HG03378 (cell line): ENCODE measurements at regions not wholly inside any gene's neighbourhood (a gene's known extent, or its start where the extent isn't known, plus 50 kb on each side); places are given as distances from the start of the nearest gene placed in this dataset.
A peak's percentile ranks its signal among the peaks of the same experiment; 100 is the strongest.

Experiments used
- ATAC-seq: cut with Tn5 transposase; IDR thresholded peaks from one replicate; pipeline ENCODE4 v1.9.1; 2021; ENCODE audit warnings: mild to moderate bottlenecking, moderate library complexity; ENCODE audit not compliant: unreplicated experiment

DNA sequence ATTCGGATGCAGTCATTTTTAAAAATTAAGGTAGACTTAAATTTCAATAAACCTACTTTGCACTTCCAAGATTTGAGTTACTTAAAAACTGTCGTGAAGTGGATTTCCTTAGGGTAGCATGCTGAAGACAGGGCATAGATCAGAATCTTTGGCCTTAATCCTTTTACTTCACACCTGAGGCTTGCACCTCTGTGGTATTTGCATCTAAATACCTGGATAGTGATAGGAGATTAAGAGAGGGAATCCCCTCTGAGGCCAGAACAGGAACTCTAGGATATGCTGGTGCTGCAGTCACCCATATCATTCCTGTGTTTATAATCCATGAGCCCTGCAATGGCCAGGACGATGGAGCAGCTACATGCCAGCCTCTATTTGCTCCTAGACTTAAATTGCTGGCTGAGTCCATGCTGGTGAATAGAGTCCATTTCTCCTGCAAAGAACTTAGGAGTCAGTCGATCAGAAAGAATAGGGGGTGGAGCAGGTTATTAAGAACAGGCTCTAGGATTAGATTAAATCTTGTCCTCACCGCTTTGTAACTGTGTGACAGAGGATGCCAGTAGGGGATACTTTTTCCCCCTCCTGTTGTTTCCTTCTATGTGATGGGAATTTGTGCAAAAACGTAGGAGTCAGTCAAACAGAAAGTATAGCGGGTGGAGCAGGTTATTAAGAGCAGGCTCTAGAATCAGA is 333.6 kb downstream of the DUSP10 start:
- ATAC-seq: no peak

DNA sequence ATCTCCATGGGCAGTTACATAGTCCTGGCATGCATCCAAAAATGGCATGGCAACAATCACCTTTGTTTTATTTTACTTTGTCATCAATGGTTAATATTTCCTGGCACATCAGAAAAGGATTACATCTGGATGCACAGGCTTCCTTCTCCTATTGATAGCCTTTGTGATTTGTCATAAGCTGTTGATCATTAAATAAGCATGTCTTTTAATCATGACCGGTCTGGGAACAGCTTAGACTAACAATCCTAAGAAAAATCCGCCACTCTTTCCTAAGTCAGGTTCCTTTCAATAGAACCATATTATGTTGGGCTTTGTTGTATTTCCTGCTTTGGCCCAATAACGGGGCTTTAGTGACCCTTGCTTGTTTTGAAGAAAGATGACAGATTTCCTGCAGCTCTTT is 330.6 kb downstream of the DUSP10 start:
- no peak for ATAC-seq

GRCh38 chr1:221414772-221415539 is 326.9 kb downstream of the DUSP10 start:
- no peak for ATAC-seq

- ATAC-seq: no peak
These were observed 326.2 kb downstream of the DUSP10 start for GRCh38 chr1:221415651-221416050.

DNA sequence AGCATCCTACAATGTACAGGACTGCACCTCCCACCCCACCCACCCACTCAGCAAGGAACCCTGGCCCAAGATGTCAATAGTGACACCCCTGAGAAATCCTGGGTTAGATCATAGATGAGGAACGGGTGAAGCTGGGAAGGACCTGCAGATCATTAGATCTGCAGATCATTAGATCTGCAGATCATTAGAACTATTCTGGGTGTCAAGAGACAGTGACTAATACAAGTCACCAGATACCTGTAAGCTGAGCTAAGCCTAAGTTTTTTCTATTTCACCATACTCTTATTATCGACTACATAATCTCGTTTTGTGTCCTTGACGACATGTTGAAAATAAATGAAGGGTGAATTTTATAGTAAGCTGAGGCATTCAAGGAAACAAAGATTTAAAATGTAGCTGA is 325.7 kb downstream of the DUSP10 start:
- ATAC-seq: no peak

DNA sequence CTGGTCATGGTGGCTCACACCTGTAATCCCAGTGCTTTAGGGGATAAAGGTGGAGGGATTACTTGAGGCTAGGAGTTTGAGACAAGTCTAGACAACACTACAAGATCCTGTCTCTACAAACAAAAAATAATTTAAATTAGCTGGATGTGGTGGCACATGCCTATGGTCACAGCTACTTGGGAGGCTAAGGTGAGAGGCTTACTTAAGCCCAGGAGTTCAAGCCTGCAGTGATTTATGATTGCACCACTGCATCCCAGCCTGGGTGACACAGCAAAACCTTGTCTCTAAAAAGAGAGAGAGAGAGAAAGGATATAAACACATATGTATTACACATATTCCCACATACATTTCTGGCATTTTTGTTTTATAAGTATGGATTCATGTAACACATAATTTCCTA is 325.2 kb downstream of the DUSP10 start:
- no peak for ATAC-seq

DNA sequence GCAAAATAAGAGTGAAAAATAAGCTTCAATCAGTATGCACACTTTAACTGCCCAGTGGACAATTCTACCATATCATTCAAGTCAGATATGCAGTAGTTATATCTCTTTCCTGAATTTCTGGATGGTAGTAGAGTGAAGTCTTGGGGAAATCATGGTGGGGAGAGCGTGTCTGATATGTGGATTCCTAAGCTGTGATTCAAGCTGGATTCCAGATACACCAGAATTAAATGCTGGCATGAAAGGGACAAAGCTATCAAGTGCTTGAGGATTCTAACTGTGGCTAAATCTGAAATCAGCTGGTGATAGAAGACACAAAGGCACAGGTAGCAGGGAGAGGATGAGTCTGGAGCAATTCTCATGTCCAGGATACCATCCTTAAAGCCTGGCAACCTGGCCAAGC is 323.5 kb downstream of the DUSP10 start:
- no peak for ATAC-seq

DNA sequence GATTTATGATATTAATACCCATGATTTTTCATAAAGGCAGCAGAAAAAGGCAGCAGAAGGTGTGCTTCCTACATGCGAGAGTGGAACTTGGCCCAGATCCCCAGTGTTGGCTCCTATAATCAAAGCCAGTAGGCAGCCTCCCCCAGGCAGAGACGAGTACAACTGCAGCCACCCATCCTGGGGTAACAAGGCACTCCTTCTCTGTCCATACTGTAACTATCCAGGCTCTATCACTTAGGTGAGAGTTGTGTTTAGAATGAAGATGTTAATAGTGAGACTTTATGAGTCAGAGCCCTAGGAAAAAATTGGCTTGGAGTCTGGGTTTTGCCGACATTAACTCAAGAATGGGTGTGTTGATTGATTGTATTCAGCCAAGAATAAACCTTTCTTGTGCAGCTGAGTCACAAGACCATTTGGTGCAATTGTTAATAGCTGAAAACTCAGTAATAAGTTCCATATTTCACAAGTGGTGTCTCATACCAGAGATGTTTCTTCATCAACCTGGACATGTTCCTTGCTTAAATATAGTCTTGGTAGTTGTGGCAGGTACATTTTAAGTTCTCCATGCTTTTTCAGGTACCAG is 322.3 kb downstream of the DUSP10 start:
- no peak for ATAC-seq

DNA sequence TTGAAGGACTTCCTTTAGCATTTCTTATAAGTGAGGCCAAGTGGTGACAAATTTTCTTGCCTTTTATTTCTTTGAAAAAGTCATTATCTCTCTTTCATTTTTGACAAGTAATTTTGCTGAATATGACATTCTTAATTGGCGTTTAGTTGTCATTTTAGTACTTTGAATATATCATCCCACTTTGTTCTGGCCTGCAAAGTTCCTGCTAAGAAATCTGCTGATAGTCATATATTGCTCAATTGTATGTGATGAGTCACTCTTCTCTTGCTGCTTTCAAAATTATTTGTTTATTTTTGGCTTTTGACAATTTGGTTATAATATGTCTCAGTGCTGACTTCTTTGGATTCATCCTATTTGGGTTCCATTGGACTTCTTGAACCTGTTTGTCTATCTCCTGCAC is 312.6 kb downstream of the DUSP10 start:
- no peak for ATAC-seq

DNA sequence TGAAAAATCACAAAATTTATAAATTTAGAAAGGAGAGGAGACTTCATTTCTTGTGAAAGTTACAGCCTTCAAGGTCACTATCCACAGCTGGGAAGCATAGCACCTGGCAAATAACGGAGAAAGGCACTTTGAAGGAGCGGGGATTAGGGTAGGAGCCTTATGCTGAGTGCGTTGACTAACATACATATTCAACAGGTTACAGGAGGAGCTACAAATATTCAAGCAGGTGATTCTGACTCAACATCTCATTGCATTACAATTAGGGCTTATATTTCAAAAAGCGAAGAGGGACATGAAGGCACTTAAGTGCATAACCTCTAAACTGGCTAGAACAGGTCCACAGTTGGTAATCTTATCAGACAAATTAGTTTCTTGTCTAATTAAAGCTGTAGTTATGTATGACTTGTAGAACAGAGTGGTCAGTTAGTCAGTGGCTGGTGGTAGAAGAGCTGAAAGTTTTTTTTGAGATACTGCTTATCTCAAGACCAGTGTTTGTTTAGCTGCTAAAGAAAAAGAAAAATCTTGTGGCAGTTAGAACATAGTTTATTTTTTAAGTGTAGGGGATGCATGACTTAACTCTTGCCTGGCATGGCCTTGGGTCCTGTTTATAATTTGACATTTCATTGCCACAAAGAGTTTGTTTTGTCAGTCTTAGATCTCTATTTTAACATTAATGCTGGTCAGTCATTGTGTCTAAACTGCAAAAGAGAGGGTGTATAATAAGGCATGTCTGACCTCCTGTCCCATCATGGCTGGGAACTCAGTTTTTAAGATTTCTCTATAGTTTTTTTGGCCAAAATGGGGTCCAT is 311.5 kb downstream of the DUSP10 start:
- no peak for ATAC-seq

DNA sequence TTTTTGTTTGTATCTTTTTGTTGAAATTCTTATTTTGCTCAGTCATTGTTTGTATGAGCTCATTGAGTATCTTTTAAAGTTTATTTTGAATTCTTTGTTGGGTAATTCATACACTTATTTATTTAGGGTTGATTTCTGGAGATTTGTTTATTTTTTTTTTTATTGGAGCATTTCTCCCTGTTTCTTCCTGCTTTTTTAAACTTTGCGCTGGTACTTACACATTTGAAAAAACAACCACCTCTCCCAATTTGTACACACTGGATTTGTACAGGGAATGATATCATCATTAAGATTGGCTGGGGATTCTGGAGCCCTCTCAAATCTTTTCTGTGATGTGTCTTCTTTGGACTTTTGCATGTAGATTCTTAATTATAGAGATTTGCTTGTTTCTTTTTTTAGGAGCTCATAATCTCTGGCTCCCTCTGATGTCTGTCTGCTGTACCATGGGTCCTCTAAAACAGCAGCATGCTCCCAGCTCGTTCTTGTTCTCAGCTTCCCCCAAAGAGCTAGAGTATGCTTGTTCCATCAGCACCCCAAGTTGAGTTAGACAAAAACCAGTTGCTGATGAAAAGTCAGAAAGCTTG is 310.7 kb downstream of the DUSP10 start:
- ATAC-seq: no peak

DNA sequence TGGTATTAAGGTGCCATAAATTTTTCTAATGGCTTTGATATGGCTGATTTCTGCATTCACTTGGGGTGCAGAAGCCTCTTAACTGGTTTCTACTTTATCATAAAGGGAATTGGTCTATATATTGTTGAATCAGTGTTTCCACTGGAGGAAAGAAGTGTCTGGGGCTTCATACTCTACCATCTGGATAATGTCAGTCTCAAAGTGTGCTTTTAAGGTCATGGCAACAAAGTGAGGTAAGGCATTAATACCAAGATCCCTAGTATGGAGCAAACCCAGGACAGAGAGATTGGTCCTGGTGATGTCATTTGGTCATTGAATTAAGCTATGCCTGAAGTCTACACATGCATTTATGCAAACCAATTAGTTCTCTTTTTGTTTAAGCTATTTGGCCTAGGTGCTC is 309.9 kb downstream of the DUSP10 start:
- no peak for ATAC-seq

DNA sequence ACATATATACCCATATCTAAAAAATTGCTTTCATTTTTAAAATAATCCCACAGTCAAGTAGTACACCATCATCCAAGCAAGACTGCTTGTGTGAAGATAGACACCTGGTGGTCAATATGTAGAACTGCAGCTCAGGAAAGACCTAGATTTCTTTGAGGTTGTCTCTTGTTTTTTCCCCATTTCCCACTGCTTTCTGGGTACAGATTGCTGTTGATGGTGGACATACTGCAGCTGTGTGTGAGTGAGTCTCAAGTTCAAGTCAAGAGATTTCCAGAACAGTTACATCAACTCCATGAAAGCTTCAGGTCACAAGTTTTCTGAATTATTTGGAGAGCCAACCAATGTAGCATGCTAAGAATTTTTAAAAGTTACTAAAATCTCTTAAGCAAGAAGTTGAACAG is 306.4 kb downstream of the DUSP10 start:
- ATAC-seq: peak; percentile 43

GRCh38 chr1:221437171-221437570 is 304.7 kb downstream of the DUSP10 start:
- no peak for ATAC-seq

- ATAC-seq: no peak
These were observed 304.0 kb downstream of the DUSP10 start for GRCh38 chr1:221437926-221438325.

DNA sequence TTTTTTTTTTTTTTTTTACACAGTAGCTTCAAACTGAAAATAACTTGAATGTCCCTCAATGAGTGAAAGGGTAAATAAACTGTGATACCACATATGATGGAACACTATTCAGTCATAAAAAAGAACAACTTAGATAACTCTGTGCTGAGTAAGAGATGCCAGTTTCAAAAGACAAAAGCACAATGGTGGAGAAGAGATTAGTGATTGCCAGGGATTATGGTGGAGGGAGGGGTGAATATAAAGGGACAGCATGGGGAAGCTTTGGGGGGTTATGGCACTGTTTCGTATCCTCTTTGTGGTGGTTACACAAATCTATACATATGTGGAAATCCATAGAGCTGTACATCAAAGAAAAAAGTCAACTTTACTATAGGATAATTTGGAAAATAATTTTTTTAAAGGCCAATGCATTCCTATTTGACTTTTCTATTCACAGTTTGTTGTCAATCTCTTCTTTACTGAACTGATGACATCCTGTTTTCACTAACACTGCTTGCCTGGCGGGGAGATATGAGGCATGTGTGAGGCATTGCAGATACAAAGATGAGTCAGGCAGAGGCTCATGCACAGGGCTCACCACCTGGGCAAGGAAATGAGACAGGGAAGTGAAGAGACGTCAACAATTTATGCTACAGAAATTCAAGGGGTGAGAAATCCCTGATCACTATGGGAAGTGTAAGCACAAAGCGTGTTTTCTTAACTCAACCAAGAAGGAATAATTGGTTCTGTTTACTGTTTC is 302.7 kb downstream of the DUSP10 start:
- peak; percentile 92 for ATAC-seq

DNA sequence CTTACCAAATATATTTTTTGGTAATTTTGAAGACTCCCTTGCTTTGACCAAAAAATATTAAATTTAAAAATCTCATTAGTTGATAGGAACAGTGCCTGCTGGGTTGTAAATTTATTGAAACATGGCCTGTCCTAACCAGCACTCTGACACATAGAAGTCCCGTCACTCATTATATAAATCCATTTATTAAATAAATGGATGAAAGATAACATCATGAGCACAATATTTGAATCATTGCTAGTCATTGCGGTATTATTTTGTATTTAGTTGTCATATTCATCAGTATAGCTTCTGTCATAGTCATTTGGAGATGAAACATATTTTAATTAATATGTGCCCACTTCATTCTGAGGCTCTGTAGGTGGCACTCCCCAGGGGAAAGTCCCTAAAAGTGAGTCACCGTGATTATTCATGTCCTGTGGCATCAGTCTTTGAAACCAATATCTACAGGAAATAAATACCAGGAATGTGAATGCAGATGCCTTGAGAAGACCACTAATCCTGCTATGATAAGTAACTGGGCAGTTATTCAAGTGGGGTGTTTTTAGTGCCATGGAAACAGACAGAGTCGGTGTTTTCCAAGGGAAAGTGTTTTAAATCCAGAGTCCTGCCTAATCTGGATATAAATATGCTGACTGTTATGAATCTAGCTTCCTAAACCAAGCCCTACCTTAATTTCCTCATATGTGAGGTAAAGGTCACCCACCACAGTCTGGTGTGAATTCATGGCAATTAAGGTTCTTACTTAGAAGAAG is 302.0 kb downstream of the DUSP10 start:
- peak; percentile 47 for ATAC-seq

DNA sequence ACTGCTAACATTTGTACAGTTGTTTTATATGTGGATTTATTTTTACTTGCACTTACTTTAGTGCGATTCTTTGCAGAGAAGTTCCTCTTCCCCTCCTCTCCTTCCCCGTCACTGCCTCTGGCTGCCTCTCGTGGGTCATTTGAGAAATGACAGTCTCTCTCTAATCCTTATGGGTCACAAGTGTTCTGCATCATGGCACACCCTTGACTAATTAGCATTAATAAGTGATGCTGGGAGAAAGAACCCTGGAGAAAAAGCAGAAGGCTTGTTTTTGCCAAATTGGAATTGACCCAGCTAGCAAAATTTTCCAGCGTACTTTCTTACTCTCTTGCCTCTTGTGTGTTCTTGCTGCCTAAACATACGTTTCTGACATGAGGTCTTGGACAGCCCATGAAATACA is 301.2 kb downstream of the DUSP10 start:
- no peak for ATAC-seq

- ATAC-seq: no peak
These were observed 299.8 kb downstream of the DUSP10 start for GRCh38 chr1:221442056-221442455.

- no peak for ATAC-seq
These were observed 297.5 kb downstream of the DUSP10 start for GRCh38 chr1:221444346-221444745.
